C4-2B (cell line): ENCODE measurements at regions not wholly inside any gene's neighbourhood (a gene's known extent, or its start where the extent isn't known, plus 50 kb on each side); places are given as distances from the start of the nearest gene placed in this dataset.

Experiments used
- CTCF ChIP-seq: fragments of 450-650 bp; conservative IDR thresholded peaks from 2 replicates; pipeline ENCODE4 v1.5.1; 2017; ENCODE audit warnings: mild to moderate bottlenecking
- ZFX ChIP-seq: fragments of 450-650 bp; IDR thresholded peaks from 2 replicates; pipeline ENCODE4 v1.6.1; 2017

GRCh38 chr4:126807132-126807531 lies 825.6 kb upstream of the INTU start:
- TF ChIP-seq CTCF (no peak), ZFX (no peak)
